ENCODE measurements at regions not wholly inside any gene's neighbourhood (a gene's known extent, or its start where the extent isn't known, plus 50 kb on each side); places are given as distances from the start of the nearest gene placed in this dataset.
A peak's percentile ranks its signal among the peaks of the same experiment; 100 is the strongest.
"Not testable (repeated sequence)": the region's sequence is repeated elsewhere in the genome, so short reads cannot be mapped to it uniquely, and the experiment has no call there.

- no peak for DNase-seq
These were observed 178.0 kb upstream of the CAND1 start for GRCh38 chr12:67091204-67091603.

DNA sequence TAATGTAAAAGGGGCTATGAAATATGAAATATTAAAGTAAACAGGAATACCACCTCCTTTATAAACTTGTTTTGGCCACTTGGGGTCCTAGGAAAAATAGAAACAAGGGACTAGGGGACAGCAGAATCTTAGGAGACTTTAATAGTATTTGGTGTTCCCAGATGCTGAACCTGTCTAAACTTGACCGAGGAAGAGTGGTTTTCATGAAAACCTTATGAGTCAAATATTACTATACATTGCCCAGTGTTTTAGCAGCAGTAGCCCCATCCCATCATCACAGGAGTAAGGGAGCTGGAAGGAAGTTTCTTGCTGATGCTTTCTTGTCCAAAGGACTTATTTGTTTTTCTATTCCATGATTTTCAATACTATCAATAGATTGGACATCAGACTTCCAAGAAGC, 177.5 kb upstream of the CAND1 start:
- no peak for DNase-seq

GRCh38 chr12:67092934-67093333, 176.2 kb upstream of the CAND1 start:
- not testable (repeated sequence) for DNase-seq

DNA sequence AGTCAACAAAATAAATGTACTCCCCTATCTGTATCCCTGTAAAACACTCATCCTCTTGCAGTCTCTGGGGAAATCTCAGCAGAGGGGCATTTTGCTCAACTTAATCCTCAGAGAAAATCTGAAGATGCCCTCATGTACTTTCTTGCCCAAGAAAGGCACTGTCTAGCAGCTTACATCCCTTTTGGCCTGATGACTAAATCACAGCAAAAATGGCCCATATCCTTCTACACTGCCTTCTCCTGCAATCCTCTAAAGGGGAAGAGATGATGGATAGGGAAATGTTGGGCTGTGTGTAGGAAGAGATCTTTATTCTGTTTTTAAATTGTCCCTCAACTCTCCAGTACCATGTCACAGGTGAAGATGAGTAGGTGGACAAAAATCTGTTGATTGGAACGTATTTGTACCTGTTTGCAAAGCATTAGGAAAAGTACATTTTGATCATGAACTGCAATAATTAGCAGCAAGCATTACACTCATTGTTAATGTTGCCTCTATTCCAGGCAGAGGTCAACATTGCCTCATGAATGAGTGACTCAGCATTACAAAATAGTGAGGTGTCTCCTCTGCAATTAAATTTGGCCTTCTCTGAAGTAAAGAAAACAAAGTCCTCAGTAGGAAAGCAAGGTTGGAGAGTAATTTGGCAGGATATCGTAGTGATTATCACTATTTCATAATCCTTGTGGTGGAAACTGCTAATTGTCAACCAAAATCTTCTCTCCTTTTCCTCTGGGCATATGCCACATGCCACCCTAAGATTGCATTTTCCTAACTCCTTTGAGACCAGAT, 172.4 kb upstream of the CAND1 start:
- DNase-seq, result peak; percentile 15

GRCh38 chr12:67099858-67100257, 169.3 kb upstream of the CAND1 start:
- DNase-seq, result no peak

DNA sequence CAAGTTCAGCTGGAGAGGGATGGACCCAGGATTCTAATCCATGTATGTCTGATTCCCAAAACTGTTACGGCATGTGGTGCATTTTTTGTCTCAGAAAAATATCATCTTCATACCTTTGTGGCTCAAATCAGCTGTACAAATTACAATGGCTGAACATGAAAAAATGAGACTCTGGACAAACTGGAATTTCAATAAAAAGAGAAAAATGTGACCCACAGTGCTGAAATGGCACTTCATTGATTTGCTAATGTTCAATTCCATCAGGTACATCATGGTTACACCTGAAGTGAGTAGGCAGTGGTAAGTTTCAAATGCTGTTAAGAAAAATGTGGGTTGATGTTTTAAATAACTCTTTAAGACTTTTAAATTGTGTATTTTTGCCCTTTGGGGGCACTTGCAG, 165.6 kb upstream of the CAND1 start:
- no peak for DNase-seq

DNA sequence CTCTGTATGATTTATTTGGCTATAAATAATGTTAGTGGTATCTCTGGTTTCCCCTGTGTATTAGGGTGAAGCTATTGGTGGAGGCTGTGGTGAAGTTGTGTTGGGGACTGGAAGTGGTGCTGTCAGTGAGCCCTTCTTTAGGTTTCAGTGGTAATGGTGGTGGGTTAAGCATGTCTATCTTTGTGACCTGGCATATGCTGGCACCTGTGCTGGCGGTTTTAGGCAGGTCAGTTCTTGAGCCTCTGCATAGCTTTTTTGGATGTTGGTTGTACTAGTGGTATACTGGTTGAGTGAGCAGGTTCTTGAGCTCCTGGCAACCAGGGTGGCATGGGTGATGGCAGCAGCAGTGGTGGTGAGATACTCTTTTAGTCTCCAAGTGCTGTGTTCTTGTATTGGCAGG, 161.9 kb upstream of the CAND1 start:
- DNase-seq, result no peak

- DNase-seq, result no peak
These were observed 161.3 kb upstream of the CAND1 start for GRCh38 chr12:67107751-67108269.

GRCh38 chr12:67110345-67110744, 158.8 kb upstream of the CAND1 start:
- not testable (repeated sequence) for DNase-seq

DNA sequence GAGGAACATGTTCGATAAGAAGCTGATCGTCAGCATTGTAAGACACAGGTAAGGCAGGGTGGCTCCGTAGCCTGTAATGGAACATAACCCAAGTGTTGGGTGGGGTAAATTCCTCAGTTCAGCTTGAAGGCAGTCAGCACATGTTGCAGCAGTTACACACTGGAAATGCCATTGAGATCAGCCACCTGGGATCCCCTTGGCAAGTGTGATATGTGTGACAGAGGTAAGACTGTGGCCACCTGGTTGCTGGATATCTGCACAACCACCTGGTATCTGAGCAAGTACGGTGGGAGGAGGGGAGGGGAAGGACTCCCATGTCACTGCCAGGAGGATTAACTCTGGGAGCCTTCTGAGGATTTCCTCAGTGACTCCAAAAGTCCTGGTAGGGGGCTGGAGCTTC, 158.0 kb upstream of the CAND1 start:
- no peak for DNase-seq

- no peak for DNase-seq
These were observed 156.6 kb upstream of the CAND1 start for GRCh38 chr12:67112586-67112985.

- DNase-seq, result no peak
These were observed 153.0 kb upstream of the CAND1 start for GRCh38 chr12:67116134-67116533.

DNA sequence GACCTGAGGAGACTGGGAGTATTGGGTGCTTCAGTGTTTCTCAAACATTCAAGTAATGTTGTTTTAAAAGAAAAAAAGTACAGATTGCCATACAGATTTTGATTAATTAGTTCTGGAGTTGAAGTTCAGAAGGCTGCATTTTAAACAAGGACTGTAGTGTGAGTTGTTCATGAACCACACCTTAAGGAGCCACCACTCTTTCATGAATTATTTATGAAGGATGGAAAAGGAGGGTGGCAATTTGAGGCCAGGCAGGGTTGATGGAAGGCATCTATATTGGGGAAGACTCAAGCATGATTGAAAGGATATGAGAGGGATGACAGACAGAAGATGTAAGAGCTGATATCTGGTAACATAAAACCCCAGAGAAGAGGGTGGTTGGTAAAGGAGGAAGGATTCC, 146.6 kb upstream of the CAND1 start:
- DNase-seq, result no peak

DNA sequence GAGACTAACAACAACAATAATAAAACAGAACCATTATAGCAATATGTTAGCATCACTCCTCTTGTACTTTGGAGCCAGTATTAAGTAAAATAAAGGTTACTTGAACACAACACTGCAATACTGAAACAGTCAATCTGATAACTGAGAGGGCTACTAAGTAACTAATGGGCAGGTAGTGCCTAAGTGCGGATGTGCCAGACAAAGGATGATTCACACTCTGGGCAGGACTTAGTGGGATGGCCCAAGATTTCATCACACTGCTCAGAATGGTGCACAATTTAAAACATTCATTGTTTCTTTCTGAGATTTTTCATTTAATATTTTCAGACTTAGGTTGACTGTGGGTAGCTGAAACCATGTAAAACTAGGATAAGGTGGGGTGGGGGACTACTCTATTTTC, 131.9 kb upstream of the CAND1 start:
- DNase-seq, result no peak

DNA sequence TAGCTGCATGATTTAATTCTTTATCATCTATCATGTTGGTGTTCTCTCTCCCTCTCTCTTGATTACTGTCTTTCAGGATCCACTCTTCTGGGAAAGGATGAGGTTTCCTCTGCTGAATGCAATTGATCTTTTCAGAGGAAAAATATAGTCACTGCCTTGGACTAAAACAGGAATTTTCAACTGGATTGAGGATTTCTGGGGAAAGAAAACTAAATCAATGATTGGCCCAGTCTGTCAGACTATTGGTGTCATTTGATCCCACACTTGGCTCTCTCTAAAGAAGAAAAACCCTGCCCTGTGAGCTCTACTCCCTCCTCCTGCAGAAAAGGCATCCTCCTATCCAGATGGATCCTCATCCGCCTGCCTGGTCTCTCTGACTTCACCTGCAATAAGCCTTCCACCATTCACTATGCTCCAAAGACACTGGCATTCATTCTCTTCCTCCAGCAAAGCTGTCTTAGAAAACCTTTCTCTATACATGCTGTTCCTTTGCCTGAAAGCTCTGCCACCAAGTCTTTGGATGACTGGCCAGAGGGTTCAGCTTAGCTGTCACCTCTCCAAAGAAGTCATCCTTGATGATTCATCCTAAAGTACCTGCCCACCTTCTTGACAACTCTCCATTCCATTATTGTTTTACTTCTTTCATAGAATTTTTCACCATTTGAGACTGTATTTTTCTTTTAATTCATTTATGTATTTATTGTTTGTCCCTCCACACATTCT, 127.7 kb upstream of the CAND1 start:
- no peak for DNase-seq

DNA sequence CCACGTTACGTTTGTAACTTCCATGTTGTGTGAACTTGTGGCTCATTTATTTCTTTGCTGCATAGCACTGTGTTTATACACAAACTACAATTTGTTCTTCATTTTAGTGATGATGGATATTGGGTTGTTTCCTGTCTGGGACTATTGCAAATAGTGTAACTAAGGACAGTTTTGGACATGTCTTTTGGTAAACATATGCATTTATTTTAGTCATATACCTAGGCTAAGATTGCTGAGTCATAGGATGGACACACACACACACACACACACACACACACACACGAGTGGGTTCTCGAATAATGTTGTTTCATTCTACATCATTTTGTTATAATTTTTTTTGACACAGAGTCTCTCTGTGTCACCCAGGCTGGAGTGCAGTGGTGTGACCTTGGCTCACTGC, 123.5 kb upstream of the CAND1 start:
- DNase-seq, result no peak

- no peak for DNase-seq
These were observed 122.1 kb upstream of the CAND1 start for GRCh38 chr12:67147030-67147429.

- DNase-seq, result no peak
These were observed 121.7 kb upstream of the CAND1 start for GRCh38 chr12:67147447-67147846.

DNA sequence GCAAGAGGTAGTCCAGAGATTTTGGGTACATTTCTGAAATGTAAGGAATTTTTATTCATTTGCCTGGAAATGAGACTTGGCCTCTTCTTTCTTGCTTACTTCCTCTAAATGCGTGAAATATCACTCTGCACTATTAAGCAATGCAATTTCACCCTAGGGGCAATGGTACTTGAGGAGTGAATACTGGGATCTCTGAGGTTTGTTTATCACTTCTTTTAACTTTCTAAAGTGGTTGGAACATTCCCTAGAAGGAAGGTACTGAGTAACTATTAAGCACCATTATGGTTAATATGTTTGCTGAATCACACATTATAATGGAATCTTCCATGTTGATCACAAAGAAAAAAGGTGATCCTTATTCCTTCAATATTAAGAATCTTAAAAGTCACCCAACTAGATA, 120.9 kb upstream of the CAND1 start:
- DNase-seq, result peak; percentile 4

DNA sequence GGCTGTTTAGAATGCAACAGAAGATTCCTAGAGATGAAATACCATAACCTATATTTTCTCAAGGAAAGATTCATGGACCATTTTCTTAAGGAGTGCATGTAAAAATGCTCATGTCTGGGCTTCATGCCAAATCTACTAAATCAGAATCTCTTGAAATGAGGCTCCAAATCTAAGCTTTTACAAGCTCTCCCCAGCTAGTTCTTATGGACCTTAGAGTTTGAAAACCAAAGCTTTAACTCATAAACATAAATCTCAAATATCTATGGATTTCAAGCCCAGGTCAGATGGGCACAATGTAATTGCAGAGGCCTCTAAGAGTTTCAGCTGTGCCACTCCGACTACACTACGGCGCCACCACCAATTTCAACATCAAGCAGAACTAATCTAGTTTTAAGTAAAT, 117.3 kb upstream of the CAND1 start:
- DNase-seq, result no peak

GRCh38 chr12:67152451-67152850, 116.7 kb upstream of the CAND1 start:
- no peak for DNase-seq

DNA sequence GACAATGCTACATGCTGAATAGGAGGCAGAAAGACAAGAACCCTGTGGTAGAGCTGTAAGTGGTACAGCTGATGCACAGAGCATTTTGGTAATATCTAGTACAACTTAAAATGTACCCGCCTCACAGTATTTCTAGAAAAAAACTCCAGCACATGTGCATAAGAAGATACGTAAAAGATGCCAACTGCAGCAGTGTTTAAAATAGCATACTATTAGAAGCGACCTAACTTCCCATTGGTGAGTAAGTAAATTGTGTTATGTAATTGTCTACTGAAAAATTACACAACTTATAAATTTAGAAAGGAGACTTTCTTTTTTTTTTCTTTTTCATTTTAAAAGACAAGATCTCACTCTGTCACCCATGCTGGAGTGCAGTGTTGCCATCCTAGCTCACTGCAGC, 114.3 kb upstream of the CAND1 start:
- peak; percentile 3 for DNase-seq

DNA sequence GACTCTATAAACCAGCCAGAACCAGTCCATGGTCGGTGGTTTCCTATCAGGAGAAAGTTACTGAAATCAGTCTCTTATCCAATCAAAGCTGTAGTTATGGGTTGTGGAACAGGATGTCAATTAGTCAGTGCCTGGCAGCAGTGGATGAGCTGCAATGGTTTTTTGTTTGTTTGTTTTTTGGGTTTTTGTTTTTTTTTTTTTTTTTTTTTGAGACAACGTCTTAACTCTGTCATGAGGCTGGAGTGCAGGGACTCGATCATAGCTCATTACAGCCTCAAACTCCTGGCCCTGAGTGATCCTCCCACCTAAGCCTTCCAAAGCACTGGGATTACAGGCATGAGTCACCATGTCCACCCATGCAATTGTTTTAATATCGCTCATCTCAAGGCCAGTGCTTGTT, 113.3 kb upstream of the CAND1 start:
- DNase-seq, result peak; percentile 24

DNA sequence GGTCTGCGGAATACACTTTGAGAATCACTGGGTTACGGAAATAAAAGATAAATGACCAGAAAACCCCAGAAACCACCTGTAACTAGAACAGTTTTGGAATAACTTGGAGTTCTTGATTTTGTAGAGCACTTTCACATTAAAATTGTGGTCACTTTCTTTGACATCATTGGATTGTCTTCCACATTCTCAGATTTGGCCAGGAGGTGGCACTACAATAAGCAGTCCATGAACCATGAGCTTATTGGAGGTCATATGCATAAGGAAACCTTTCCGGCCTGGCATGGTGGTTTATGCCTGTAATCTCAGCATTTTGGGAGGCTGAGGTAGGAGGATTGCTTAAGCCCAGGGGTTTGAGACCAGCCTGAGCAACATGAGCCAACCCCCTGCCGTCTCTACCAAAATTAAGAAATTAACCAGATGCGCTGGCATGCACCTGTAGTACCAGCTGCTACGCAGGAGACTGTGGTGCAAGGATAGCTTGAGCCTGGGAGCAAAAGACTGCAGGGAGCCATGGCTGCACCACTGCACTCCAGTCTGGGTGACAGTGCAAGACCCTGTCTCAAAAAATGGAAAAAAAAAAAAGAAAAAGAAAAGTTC, 107.7 kb upstream of the CAND1 start:
- peak; percentile 58 for DNase-seq
